Neural progenitor cell (in vitro differentiated cells): ENCODE measurements at regions not wholly inside any gene's neighbourhood (a gene's known extent, or its start where the extent isn't known, plus 50 kb on each side); places are given as distances from the start of the nearest gene placed in this dataset.

Source experiments
- DNase-seq: peaks from one replicate; pipeline ENCODE4 v3.0.0-alpha.2; 2016; ENCODE audit warnings: low spot score
- H2AFZ ChIP-seq: fragments of 200-600 bp; sonication (generic); replicated peaks from 2 replicates; pipeline ENCODE4 v1.6.1; 2016; ENCODE audit warnings: antibody characterized with exemption
- H3F3A ChIP-seq: fragments of 200-600 bp; sonication (generic); 2 replicates; pipeline ENCODE4 v1.6.1; 2016; ENCODE audit warnings: antibody characterized with exemption, low read depth
- H3K27ac ChIP-seq: fragments of 200-600 bp; sonication (generic); 2 replicates; pipeline ENCODE4 v1.5.1; 2016; ENCODE audit warnings: mild to moderate bottlenecking
- H3K27me3 ChIP-seq: fragments of 200-600 bp; sonication (generic); 2 replicates; pipeline ENCODE4 v1.6.1; 2016; ENCODE audit warnings: mild to moderate bottlenecking, moderate library complexity
- H3K36me3 ChIP-seq: fragments of 200-600 bp; sonication (generic); 2 replicates; pipeline ENCODE4 v1.5.1; 2016
- H3K4me1 ChIP-seq: fragments of 200-600 bp; sonication (generic); 2 replicates; pipeline ENCODE4 v1.6.1; 2016; ENCODE audit warnings: mixed run types
- H3K4me2 ChIP-seq: fragments of 200-600 bp; sonication (generic); 2 replicates; pipeline ENCODE4 v1.6.1; 2016
- H3K4me3 ChIP-seq: fragments of 200-600 bp; sonication (generic); 2 replicates; pipeline ENCODE4 v1.5.1; 2016
- H3K79me2 ChIP-seq: fragments of 200-600 bp; sonication (generic); 2 replicates; pipeline ENCODE4 v1.6.1; 2016; ENCODE audit warnings: low read depth
- H3K9ac ChIP-seq: fragments of 200-600 bp; sonication (generic); 2 replicates; pipeline ENCODE4 v1.6.1; 2016
- H3K9me3 ChIP-seq: fragments of 200-600 bp; sonication (generic); 2 replicates; pipeline ENCODE4 v1.5.1; 2016; ENCODE audit warnings: low read depth
- H4K20me1 ChIP-seq: fragments of 200-600 bp; sonication (generic); 2 replicates; pipeline ENCODE4 v1.6.1; 2016; ENCODE audit warnings: low read depth
- H3K27ac Mint-ChIP-seq: 3 replicates; pipeline ENCODE4 v1.8.0; 2021; ENCODE audit warnings: mixed read lengths
- H3K27me3 Mint-ChIP-seq: 2 replicates; pipeline ENCODE4 v1.8.0; 2022; ENCODE audit warnings: low read depth, mild to moderate bottlenecking, inconsistent platforms, moderate library complexity, mixed read lengths; ENCODE audit not compliant: insufficient read depth
- H3K36me3 Mint-ChIP-seq: 3 replicates; pipeline ENCODE4 v1.8.0; 2021; ENCODE audit warnings: mixed read lengths
- H3K4me1 Mint-ChIP-seq: 3 replicates; pipeline ENCODE4 v1.8.0; 2021; ENCODE audit warnings: mixed read lengths
- H3K4me3 Mint-ChIP-seq: 3 replicates; pipeline ENCODE4 v1.8.0; 2021; ENCODE audit warnings: mild to moderate bottlenecking, moderate library complexity, mixed read lengths
- H3K9me3 Mint-ChIP-seq: 3 replicates; pipeline ENCODE4 v1.8.0; 2020; ENCODE audit warnings: mixed read lengths
- EZH2 ChIP-seq: fragments of 200-600 bp; sonication (generic); IDR thresholded peaks from 2 replicates; pipeline ENCODE4 v1.6.1; 2017; ENCODE audit warnings: antibody characterized with exemption, mild to moderate bottlenecking, moderate library complexity
- EZH2phosphoT487 ChIP-seq: fragments of 200-600 bp; sonication (generic); IDR thresholded peaks from 2 replicates; pipeline ENCODE4 v1.6.1; 2017; ENCODE audit warnings: antibody characterized with exemption
- TF ChIP-seq, protein P1 (sequence below): fragments of 200-600 bp; sonication (generic); IDR thresholded peaks from 2 replicates; pipeline ENCODE4 v1.5.1; 2017; ENCODE audit warnings: antibody characterized with exemption, mild to moderate bottlenecking

GRCh38 chr12:65517656-65518210, 239.2 kb downstream of the MSRB3 start:
- H3K4me2 ChIP-seq: no peak overlapping the region
- H3F3A ChIP-seq: no peaks in the 10 kb centered on the region
- no peaks in the 10 kb centered on the region for H4K20me1 ChIP-seq
- Mint-ChIP-seq H3K4me1 (peaks cover 27% of the 10 kb centered on the region), H3K9me3 (peaks cover 15% of the 10 kb centered on the region), H3K4me3 (no peak overlapping the region), H3K27ac (no peak overlapping the region), H3K36me3 (no peaks in the 10 kb centered on the region), H3K27me3 (peaks cover 27% of the 10 kb centered on the region)
- DNase-seq: no peak
- peaks cover 36% of the 10 kb centered on the region for H3K27me3 ChIP-seq
- no peak overlapping the region for H2AFZ ChIP-seq
- peaks cover 12% of the 10 kb centered on the region for H3K4me1 ChIP-seq
- H3K4me3 ChIP-seq: no peak overlapping the region
- H3K36me3 ChIP-seq: no peaks in the 10 kb centered on the region
- no peaks in the 10 kb centered on the region for H3K9me3 ChIP-seq
- no peak overlapping the region for H3K27ac ChIP-seq
- no peak overlapping the region for H3K9ac ChIP-seq
- no peaks in the 10 kb centered on the region for H3K79me2 ChIP-seq
- no peak for TF ChIP-seq EZH2phosphoT487
- TF ChIP-seq, protein P1, sequence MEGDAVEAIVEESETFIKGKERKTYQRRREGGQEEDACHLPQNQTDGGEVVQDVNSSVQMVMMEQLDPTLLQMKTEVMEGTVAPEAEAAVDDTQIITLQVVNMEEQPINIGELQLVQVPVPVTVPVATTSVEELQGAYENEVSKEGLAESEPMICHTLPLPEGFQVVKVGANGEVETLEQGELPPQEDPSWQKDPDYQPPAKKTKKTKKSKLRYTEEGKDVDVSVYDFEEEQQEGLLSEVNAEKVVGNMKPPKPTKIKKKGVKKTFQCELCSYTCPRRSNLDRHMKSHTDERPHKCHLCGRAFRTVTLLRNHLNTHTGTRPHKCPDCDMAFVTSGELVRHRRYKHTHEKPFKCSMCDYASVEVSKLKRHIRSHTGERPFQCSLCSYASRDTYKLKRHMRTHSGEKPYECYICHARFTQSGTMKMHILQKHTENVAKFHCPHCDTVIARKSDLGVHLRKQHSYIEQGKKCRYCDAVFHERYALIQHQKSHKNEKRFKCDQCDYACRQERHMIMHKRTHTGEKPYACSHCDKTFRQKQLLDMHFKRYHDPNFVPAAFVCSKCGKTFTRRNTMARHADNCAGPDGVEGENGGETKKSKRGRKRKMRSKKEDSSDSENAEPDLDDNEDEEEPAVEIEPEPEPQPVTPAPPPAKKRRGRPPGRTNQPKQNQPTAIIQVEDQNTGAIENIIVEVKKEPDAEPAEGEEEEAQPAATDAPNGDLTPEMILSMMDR: no peak
- TF ChIP-seq EZH2: no peak

DNA sequence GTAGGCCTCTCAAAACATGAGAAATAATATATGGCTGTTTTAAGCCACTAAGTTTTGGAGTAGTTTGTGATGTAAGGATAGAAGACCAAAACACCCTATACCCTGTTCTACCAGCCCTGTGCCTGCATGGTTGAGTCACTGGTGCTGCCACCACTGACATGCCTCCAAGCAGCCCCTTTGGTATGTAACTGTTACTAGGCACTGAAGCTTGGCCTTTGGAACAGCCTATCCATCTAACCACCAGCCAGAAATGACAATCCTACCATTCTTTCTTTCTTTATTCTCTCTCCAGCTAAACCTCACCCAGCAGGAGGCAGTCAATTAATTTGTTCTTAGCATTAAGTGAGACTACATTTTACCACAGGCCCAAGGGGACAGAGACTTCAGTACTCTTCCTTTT, 240.3 kb downstream of the MSRB3 start:
- Histone ChIP-seq H3K9ac (no peak overlapping the region), H2AFZ (no peak overlapping the region), H3K4me1 (peaks cover 12% of the 10 kb centered on the region), H3K36me3 (no peaks in the 10 kb centered on the region), H3K4me3 (no peak overlapping the region), H3K27me3 (peaks cover 25% of the 10 kb centered on the region), H3K4me2 (peak overlapping the region; percentile 6), H3K27ac (no peak overlapping the region), H3K79me2 (no peaks in the 10 kb centered on the region), H3F3A (no peaks in the 10 kb centered on the region), H4K20me1 (no peaks in the 10 kb centered on the region), H3K9me3 (no peaks in the 10 kb centered on the region)
- Mint-ChIP-seq H3K27me3 (peaks cover 20% of the 10 kb centered on the region), H3K4me3 (no peak overlapping the region), H3K36me3 (no peaks in the 10 kb centered on the region), H3K4me1 (peaks cover 19% of the 10 kb centered on the region), H3K9me3 (peaks cover 13% of the 10 kb centered on the region), H3K27ac (peak overlapping the region; percentile 5)
- TF ChIP-seq EZH2phosphoT487 (no peak), EZH2 (no peak)
- TF ChIP-seq, protein P1: no peak
- peak; percentile 45 for DNase-seq

GRCh38 chr12:65520658-65521057, 242.2 kb downstream of the MSRB3 start:
- Histone ChIP-seq H3K4me1 (peaks cover 12% of the 10 kb centered on the region), H3K79me2 (no peaks in the 10 kb centered on the region), H3K36me3 (no peaks in the 10 kb centered on the region), H4K20me1 (no peaks in the 10 kb centered on the region), H3K27ac (no peak overlapping the region), H3K9ac (no peak overlapping the region), H3K4me2 (no peak overlapping the region), H2AFZ (no peak overlapping the region), H3F3A (no peaks in the 10 kb centered on the region), H3K27me3 (peaks cover 7% of the 10 kb centered on the region), H3K9me3 (no peaks in the 10 kb centered on the region), H3K4me3 (no peak overlapping the region)
- peaks cover 19% of the 10 kb centered on the region for H3K4me1 Mint-ChIP-seq
- DNase-seq: no peak
- peaks cover 17% of the 10 kb centered on the region for H3K9me3 Mint-ChIP-seq
- peak overlapping the region; percentile 19 for H3K4me3 Mint-ChIP-seq
- peak overlapping the region; percentile 48 for H3K27ac Mint-ChIP-seq
- peaks cover 15% of the 10 kb centered on the region for H3K27me3 Mint-ChIP-seq
- H3K36me3 Mint-ChIP-seq: no peaks in the 10 kb centered on the region
- TF ChIP-seq, protein P1: no peak
- TF ChIP-seq EZH2phosphoT487: no peak
- no peak for TF ChIP-seq EZH2
